GM18507 (cell line): ENCODE measurements at regions not wholly inside any gene's neighbourhood (a gene's known extent, or its start where the extent isn't known, plus 50 kb on each side); places are given as distances from the start of the nearest gene placed in this dataset.
"Not testable (repeated sequence)": the region's sequence is repeated elsewhere in the genome, so short reads cannot be mapped to it uniquely, and the experiment has no call there.

ENCODE experiments used
- DNase-seq: peaks from one replicate; pipeline ENCODE4 v3.0.0; 2011; ENCODE audit warnings: low read depth; ENCODE audit not compliant: insufficient read length; ENCODE audit errors: extremely low spot score
- FAIRE-seq: peaks from 2 replicates; lab custom pipeline; 2011; peaks lifted over from hg19 to GRCh38; lab: Jason Lieb, UNC

- not testable (repeated sequence) for FAIRE-seq, DNase-seq
Observed at GRCh38 chr7:142514716-142515115, 234.6 kb upstream of the PRSS1 start.

GRCh38 chr7:142513178-142513955 lies 235.9 kb upstream of the PRSS1 start:
- DNase-seq, result no peak
- FAIRE-seq, result no peak

- FAIRE-seq (no peak), DNase-seq (no peak)
Observed at GRCh38 chr7:142511801-142512200, 237.5 kb upstream of the PRSS1 start.

GRCh38 chr7:142511374-142511773 lies 237.9 kb upstream of the PRSS1 start:
- no peak for DNase-seq
- no peak for FAIRE-seq

- FAIRE-seq, DNase-seq: not testable (repeated sequence)
Observed at GRCh38 chr7:142509235-142509634, 240.0 kb upstream of the PRSS1 start.

- FAIRE-seq, result no peak
Observed at GRCh38 chr7:142508251-142508650, 241.0 kb upstream of the PRSS1 start.

GRCh38 chr7:142507799-142508198 lies 241.5 kb upstream of the PRSS1 start:
- FAIRE-seq (no peak), DNase-seq (no peak)

More at GRCh38 chr7:142508251-142508650, 241.0 kb upstream of the PRSS1 start:
- no peak for DNase-seq

GRCh38 chr7:142507066-142507465 lies 242.2 kb upstream of the PRSS1 start:
- not testable (repeated sequence) for DNase-seq, FAIRE-seq

GRCh38 chr7:142506601-142507000 lies 242.7 kb upstream of the PRSS1 start:
- DNase-seq, result no peak
- FAIRE-seq, result no peak

GRCh38 chr7:142503949-142504348 lies 245.3 kb upstream of the PRSS1 start:
- not testable (repeated sequence) for DNase-seq, FAIRE-seq

GRCh38 chr7:142503036-142503435 lies 245.2 kb upstream of the PRSS58 start:
- FAIRE-seq (no peak), DNase-seq (no peak)

- FAIRE-seq (no peak), DNase-seq (no peak)
Observed at GRCh38 chr7:142501434-142501833, 243.6 kb upstream of the PRSS58 start.

GRCh38 chr7:142500366-142500765 lies 242.5 kb upstream of the PRSS58 start:
- FAIRE-seq (no peak), DNase-seq (no peak)

GRCh38 chr7:142499635-142500034 lies 241.8 kb upstream of the PRSS58 start:
- FAIRE-seq (no peak), DNase-seq (no peak)

- FAIRE-seq, result no peak
- no peak for DNase-seq
Observed at GRCh38 chr7:142498364-142498763, 240.5 kb upstream of the PRSS58 start.

GRCh38 chr7:142496545-142496991 lies 238.7 kb upstream of the PRSS58 start:
- DNase-seq (no peak), FAIRE-seq (no peak)

GRCh38 chr7:142495879-142496278 lies 238.0 kb upstream of the PRSS58 start:
- not testable (repeated sequence) for DNase-seq, FAIRE-seq

GRCh38 chr7:142495301-142495700 lies 237.4 kb upstream of the PRSS58 start:
- DNase-seq, FAIRE-seq: not testable (repeated sequence)

- FAIRE-seq, result no peak
- DNase-seq, result no peak
Observed at GRCh38 chr7:142494021-142494420, 236.2 kb upstream of the PRSS58 start.

- DNase-seq (no peak), FAIRE-seq (no peak)
Observed at GRCh38 chr7:142488842-142489241, 231.0 kb upstream of the PRSS58 start.

- no peak for FAIRE-seq
- DNase-seq, result no peak
Observed at GRCh38 chr7:142488036-142488633, 230.3 kb upstream of the PRSS58 start.
